ENCODE measurements at regions not wholly inside any gene's neighbourhood (a gene's known extent, or its start where the extent isn't known, plus 50 kb on each side); places are given as distances from the start of the nearest gene placed in this dataset.

DNA sequence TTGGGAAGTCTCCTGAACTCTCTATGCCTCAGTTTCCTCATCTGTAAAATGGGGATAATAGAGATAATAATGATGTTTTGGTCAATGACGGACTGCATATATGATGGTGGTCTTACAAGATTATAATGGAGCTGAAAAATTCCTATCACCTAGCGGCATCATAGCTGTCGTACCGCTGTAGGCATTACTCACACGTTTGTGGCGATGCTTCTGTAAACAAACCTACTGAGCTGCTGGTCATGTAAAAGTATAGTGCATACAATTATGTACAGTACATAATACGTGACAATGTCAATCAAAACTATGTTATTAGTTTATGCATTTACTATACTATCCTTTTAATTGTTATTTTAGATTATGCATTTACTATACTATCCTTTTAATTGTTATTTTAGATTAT, 339.1 kb upstream of the NPVF start:
- no peak for DNase-seq (ENCODE audit: low read depth)
- TF ChIP-seq, protein P1, sequence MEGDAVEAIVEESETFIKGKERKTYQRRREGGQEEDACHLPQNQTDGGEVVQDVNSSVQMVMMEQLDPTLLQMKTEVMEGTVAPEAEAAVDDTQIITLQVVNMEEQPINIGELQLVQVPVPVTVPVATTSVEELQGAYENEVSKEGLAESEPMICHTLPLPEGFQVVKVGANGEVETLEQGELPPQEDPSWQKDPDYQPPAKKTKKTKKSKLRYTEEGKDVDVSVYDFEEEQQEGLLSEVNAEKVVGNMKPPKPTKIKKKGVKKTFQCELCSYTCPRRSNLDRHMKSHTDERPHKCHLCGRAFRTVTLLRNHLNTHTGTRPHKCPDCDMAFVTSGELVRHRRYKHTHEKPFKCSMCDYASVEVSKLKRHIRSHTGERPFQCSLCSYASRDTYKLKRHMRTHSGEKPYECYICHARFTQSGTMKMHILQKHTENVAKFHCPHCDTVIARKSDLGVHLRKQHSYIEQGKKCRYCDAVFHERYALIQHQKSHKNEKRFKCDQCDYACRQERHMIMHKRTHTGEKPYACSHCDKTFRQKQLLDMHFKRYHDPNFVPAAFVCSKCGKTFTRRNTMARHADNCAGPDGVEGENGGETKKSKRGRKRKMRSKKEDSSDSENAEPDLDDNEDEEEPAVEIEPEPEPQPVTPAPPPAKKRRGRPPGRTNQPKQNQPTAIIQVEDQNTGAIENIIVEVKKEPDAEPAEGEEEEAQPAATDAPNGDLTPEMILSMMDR (conservative IDR thresholded peaks at IDR 0.05; ENCODE audit: low read length) = no peak

DNA sequence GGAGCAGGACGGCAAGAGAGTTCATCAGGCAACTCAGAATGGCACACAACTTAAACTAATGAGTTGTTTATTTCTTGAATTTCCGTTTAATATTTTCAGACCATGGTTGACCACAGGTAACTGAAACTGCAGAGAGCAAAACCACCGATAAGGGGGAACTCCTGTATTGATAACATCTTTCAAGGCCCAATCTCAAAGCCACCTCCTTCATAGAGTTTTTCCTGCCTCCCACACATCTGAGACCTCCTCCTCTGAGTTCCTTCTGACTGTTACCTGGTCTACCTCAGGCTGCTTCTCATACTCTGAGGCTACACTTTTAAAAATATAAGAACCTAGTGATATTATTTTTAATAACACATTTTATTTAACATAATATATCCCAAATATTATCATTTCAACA, 341.5 kb upstream of the NPVF start:
- TF ChIP-seq, protein P1 (conservative IDR thresholded peaks at IDR 0.05; ENCODE audit: low read length) = no peak
- no peak overlapping the region for H3K4me3 ChIP-seq (ENCODE audit: low read length)
- no peak for DNase-seq (ENCODE audit: low read depth)

More for the DNA sequence above, 339.1 kb upstream of the NPVF start:
- no peak overlapping the region for H3K4me3 ChIP-seq (ENCODE audit: low read length)

DNA sequence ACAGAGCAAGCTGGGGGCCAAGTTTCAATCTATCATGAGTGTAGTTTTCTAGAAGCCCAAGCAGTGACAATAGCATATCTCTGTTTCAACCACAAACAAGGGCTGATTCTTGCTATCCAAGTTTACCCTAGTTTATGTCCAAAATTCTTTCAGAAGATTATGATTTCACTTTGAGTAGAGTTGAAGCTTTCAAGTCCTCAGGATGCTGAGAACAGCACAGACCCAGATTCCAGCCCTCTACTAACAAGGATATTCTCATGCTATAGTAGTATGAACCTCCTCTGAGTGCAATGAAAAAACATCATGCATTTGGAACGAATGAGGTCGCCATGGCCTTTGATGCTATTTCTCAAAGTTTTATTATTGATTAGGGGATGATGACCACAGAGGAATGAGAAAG, 344.1 kb upstream of the NPVF start:
- H3K4me3 ChIP-seq (ENCODE audit: low read length) = no peak overlapping the region
- TF ChIP-seq, protein P1 (conservative IDR thresholded peaks at IDR 0.05; ENCODE audit: low read length) = no peak
- no peak for DNase-seq (ENCODE audit: low read depth)

DNA sequence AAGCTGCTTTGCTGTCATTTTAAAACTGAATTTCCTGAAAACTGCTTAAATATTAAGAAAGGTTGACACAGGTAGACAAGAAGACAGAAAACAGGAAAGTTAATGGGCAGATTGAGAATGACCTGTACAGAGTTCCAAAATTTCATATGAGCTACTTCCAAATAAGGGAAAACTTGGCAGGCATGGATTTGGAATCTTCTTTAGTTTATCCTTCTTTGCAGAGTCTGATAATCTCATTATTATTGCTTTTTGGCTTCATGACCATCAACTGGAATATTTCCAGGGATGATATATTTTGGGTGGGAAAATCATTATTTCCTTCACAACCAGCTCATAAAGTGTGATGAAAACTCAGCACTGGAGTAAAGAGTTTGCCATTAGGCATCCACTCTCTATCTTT, 346.5 kb upstream of the NPVF start:
- TF ChIP-seq, protein P1 (conservative IDR thresholded peaks at IDR 0.05; ENCODE audit: low read length) = no peak

DNA sequence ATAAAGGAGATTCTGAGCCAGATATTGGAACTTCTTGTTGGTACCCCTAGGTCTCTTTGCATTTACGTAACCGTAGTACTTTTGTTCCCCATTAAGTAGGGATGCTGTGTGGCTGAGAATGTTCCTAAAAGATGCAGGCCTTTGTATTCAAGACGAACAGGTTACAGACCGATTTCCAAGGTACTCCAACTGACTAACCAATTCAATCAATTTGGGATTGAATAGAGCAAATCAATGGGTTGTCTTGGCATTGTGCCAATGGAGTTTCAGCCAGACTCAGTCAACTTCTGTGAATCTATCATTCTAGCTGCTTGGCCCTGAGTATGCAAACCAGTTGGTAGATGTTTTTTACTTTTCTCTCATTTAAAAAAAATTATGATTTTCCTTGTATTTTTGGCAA, 347.3 kb upstream of the NPVF start:
- no peak overlapping the region for H3K4me3 ChIP-seq (ENCODE audit: low read length)
- TF ChIP-seq, protein P1 (conservative IDR thresholded peaks at IDR 0.05; ENCODE audit: low read length) = no peak
- DNase-seq (ENCODE audit: low read depth) = no peak

More for the DNA sequence above, 346.5 kb upstream of the NPVF start:
- no peak for DNase-seq (ENCODE audit: low read depth)
- no peak overlapping the region for H3K4me3 ChIP-seq (ENCODE audit: low read length)

DNA sequence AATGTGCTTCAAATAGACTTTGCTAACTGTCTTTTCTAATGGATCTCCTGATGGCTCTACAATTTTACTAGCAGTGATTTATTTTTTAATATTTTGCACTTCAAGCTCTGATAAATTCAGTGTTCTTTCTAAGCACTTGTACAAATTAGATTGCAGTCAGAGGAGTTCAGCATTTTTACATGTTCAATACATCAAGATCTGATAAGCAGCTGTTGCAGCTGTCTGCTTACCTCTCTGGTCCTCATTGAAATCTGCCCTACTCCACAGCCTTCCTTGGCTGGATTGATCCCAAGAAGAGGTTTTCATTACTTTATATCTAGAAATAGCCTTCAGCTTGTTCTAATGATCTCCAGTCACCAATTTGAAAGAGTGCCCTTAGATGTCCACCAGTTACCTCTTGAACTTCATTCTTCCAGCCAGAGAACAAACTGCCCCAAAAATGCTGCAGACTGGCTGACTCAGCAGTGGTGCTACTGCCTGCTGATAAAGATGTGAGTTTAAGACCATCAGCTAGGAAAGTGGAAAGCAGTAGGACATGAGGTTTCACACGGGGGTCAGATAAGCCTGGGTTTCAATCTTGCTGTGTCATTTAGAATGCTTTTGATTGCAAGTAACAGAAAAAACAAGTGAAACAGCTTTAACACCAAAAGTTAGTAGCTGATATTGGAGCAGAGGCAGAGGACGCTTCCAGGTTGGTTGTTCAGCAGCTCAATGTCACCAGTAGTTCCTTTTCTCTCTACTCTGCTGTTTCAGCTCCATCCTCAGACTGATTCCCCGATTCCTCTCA, 350.9 kb upstream of the NPVF start:
- TF ChIP-seq, protein P1 (conservative IDR thresholded peaks at IDR 0.05; ENCODE audit: low read length) = no peak
- no peak for DNase-seq (ENCODE audit: low read depth)
- H3K4me3 ChIP-seq (ENCODE audit: low read length) = no peak overlapping the region

DNA sequence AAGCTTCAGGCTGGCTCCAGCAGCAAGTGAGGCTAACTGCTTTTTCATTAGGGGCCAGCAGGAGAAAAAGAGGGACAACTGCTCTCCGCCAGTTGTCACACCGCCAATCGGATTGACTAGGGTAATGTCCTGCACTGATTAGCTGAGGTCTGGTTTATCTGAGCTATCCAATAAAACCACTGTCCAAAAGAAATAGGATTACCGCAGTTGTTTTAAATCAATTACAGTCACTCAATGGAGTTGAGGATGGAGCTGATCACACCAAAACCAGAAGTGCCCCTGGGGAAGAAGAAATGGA, 351.4 kb upstream of the NPVF start:
- no peak overlapping the region for H3K4me3 ChIP-seq (ENCODE audit: low read length)
- no peak for DNase-seq (ENCODE audit: low read depth)
- TF ChIP-seq, protein P1 (conservative IDR thresholded peaks at IDR 0.05; ENCODE audit: low read length) = no peak
